SK-N-SH (cell line): ENCODE measurements at regions not wholly inside any gene's neighbourhood (a gene's known extent, or its start where the extent isn't known, plus 50 kb on each side); places are given as distances from the start of the nearest gene placed in this dataset.

Experiments used
- CTCF ChIA-PET: fragments of 300-600, 350-600 bp; formaldehyde crosslinking; extraction: SDS; loops from one replicate; lab custom pipeline; 2021; lab: Yijun Ruan, JAX
- POLR2A ChIA-PET: fragments of 350-600 bp; sonication (Branson Sonifier 250); formaldehyde crosslinking; extraction: SDS; loops from one replicate; lab custom pipeline; 2020; ENCODE audit warnings: antibody characterized with exemption, inconsistent platforms; lab: Yijun Ruan, JAX
- DNase-seq: peaks from one replicate; pipeline ENCODE4 v3.0.0; 2012
- H2AFZ ChIP-seq: fragments of 200-600 bp; sonication (generic); 2 replicates; pipeline ENCODE4 v1.8.1; 2016; ENCODE audit warnings: antibody characterized with exemption, mild to moderate bottlenecking, low read depth
- H3F3A ChIP-seq: fragments of 200-600 bp; sonication (generic); replicated peaks from 2 replicates; pipeline ENCODE3; 2016; ENCODE audit warnings: antibody characterized with exemption, mild to moderate bottlenecking; ENCODE audit not compliant: insufficient read depth
- H3K27ac ChIP-seq, 2 experiments: fragments of 200-500 bp in 1 of 2; fragments of 200-600 bp in 1 of 2; sonication (Bioruptor generic) in 1 of 2; sonication (generic), shearing (Covaris generic) in 1 of 2; 2 replicates each; pipeline versions ENCODE4 v1.5.1 to v1.6.1; 2014 to 2016; ENCODE audit warnings: low read depth in 2 of 2, inconsistent platforms in 1 of 2, low read length in 1 of 2, mild to moderate bottlenecking in 1 of 2, mixed read lengths in 1 of 2
- H3K27me3 ChIP-seq: fragments of 200-600 bp; sonication (generic), shearing (Covaris generic); 2 replicates; pipeline ENCODE4 v1.6.1; 2016; ENCODE audit warnings: mixed run types; ENCODE audit not compliant: insufficient read depth
- H3K36me3 ChIP-seq, 2 experiments: fragments of 200-500 bp in 1 of 2; fragments of 200-600 bp in 1 of 2; sonication (Bioruptor generic) in 1 of 2; sonication (generic) in 1 of 2; replicated peaks in 1 of 2; 2 replicates each; pipeline versions ENCODE3 to v1.5.1; 2014 to 2016; ENCODE audit warnings: low read length in 1 of 2, mild to moderate bottlenecking in 1 of 2; ENCODE audit not compliant: insufficient read depth in 2 of 2, control insufficient read depth in 1 of 2
- H3K4me1 ChIP-seq, 2 experiments: fragments of 200-500 bp in 1 of 2; fragments of 200-600 bp in 1 of 2; sonication (Bioruptor generic) in 1 of 2; sonication (generic), shearing (Covaris generic) in 1 of 2; 2 replicates each; pipeline versions ENCODE4 v1.5.1 to v1.6.1; 2014 to 2016; ENCODE audit warnings: low read depth in 1 of 2, low read length in 1 of 2, mixed run types in 1 of 2; ENCODE audit not compliant: insufficient read depth in 2 of 2, control insufficient read depth in 1 of 2
- H3K4me2 ChIP-seq: fragments of 200-600 bp; sonication (generic), shearing (Covaris generic); 2 replicates; pipeline ENCODE4 v1.6.1; 2017; ENCODE audit warnings: mixed run types
- H3K4me3 ChIP-seq, 2 experiments: fragments of 200-500 bp in 1 of 2; fragments of 200-600 bp in 1 of 2; sonication (Bioruptor generic) in 1 of 2; sonication (generic), shearing (Covaris generic) in 1 of 2; 2 replicates each; pipeline versions ENCODE4 v1.5.1 to v1.8.1; 2014 to 2016; ENCODE audit warnings: low read depth in 2 of 2, inconsistent platforms in 1 of 2, low read length in 1 of 2, mild to moderate bottlenecking in 1 of 2, mixed read lengths in 1 of 2, moderate library complexity in 1 of 2
- H3K79me2 ChIP-seq: fragments of 200-600 bp; sonication (generic); 2 replicates; pipeline ENCODE4 v1.8.1; 2017; ENCODE audit warnings: mild to moderate bottlenecking; ENCODE audit not compliant: insufficient read depth
- H3K9ac ChIP-seq: fragments of 200-600 bp; sonication (generic); 2 replicates; pipeline ENCODE4 v1.6.1; 2017; ENCODE audit warnings: mixed run types
- H3K9me2 ChIP-seq: fragments of 200-600 bp; sonication (generic); 2 replicates; pipeline ENCODE4 v1.6.1; 2017; ENCODE audit warnings: mixed run types
- H3K9me3 ChIP-seq: fragments of 200-600 bp; sonication (generic); 2 replicates; pipeline ENCODE4 v1.6.1; 2017; ENCODE audit warnings: mixed run types, mild to moderate bottlenecking, moderate library complexity
- H4K20me1 ChIP-seq: fragments of 200-600 bp; sonication (generic); 2 replicates; pipeline ENCODE4 v1.6.1; 2017; ENCODE audit warnings: mild to moderate bottlenecking, mixed run types; ENCODE audit not compliant: insufficient read depth
- EP300 ChIP-seq, 2 experiments: IDR thresholded peaks; 2 replicates each; pipeline versions ENCODE4 v1.4.0 to v1.6.1; 2012; ENCODE audit warnings: borderline replicate concordance in 1 of 2, low read depth in 1 of 2, low read length in 1 of 2
- FOSL2 ChIP-seq: IDR thresholded peaks from 2 replicates; pipeline ENCODE4 v1.4.0; 2012; ENCODE audit warnings: low read depth, mild to moderate bottlenecking, moderate library complexity, borderline replicate concordance
- JUND ChIP-seq: IDR thresholded peaks from 2 replicates; pipeline ENCODE4 v1.4.0; 2012
- NFIC ChIP-seq: IDR thresholded peaks from 2 replicates; pipeline ENCODE4 v1.4.0; 2012; ENCODE audit warnings: borderline replicate concordance
- POLR2AphosphoS5 ChIP-seq: IDR thresholded peaks from 2 replicates; pipeline ENCODE4 v1.6.1; 2012; ENCODE audit warnings: low read depth, low read length
- RCOR1 ChIP-seq: fragments of 150-350 bp; IDR thresholded peaks from 2 replicates; pipeline ENCODE4 v1.6.1; 2017; ENCODE audit warnings: antibody characterized with exemption, low read length
- RXRA ChIP-seq: IDR thresholded peaks from 2 replicates; pipeline ENCODE4 v1.4.0; 2012; ENCODE audit warnings: low read depth, mild to moderate bottlenecking, borderline replicate concordance
- TEAD4 ChIP-seq: IDR thresholded peaks from 2 replicates; pipeline ENCODE4 v1.4.0; 2012; ENCODE audit warnings: mild to moderate bottlenecking, borderline replicate concordance; ENCODE audit not compliant: insufficient read depth
- WGBS: methylation state at CpG from one replicate; pipeline ENCODE4 v1.1.6; 2017; ENCODE audit warnings: low lambda C conversion rate; 5-methylcytosine and 5-hydroxymethylcytosine counted together
- TF ChIP-seq, protein P1 (sequence below): fragments of 150-350 bp; IDR thresholded peaks from 2 replicates; pipeline ENCODE4 v1.6.1; 2017; ENCODE audit warnings: antibody characterized with exemption, low read length, low read depth, borderline replicate concordance
- TF ChIP-seq, protein P2 (sequence below): IDR thresholded peaks from 2 replicates; pipeline ENCODE4 v1.4.0; 2012; ENCODE audit warnings: low read depth
- TF ChIP-seq, protein P3 (sequence below): fragments of 200-600 bp; sonication (generic); IDR thresholded peaks from 2 replicates; pipeline ENCODE4 v1.6.1; 2017; ENCODE audit warnings: antibody characterized with exemption, mild to moderate bottlenecking, moderate library complexity
- TF ChIP-seq, protein P4 (sequence below): IDR thresholded peaks from 2 replicates; pipeline ENCODE4; 2012

DNA sequence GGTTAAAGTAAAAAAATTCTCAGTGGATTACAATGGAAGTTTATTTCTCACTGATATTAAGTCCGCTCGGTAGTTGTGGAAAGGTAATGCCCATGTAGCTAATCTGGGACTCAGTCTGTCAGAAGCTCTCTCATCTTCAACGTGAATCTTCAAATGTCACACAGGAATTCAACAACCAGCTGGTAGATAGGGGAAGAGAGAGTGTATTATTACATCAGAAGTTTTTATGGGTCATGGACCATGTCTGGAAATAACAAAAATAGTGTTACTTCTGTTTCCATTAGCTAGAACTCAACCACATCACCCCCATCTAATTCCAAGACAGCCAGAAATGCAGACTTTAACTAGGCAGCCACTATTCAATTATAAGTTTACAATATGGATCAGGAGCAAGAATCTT lies 506.1 kb upstream of the HTR2C start:
- no peaks in the 10 kb centered on the region; the same call in 1 of the 2 replicates for H3K27me3 ChIP-seq
- H3K36me3 ChIP-seq = no peaks in the 10 kb centered on the region
- CTCF ChIA-PET = interaction anchor here (1.0 kb wide), 1 partner anchor 148 kb away, joined by 3 read pairs; no protein-coding TSS in a partner anchor
- no peaks in the 10 kb centered on the region for H3K4me1 ChIP-seq
- no peak overlapping the region for H3K4me3 ChIP-seq
- H3F3A ChIP-seq = no peaks in the 10 kb centered on the region
- WGBS = 49% methylated on average over 3 of the region's 3 CpGs
- no peaks in the 10 kb centered on the region for H3K79me2 ChIP-seq
- H3K9me2 ChIP-seq = no peaks in the 10 kb centered on the region
- H3K9me3 ChIP-seq = no peaks in the 10 kb centered on the region
- no peak overlapping the region for H3K4me2 ChIP-seq
- TF ChIP-seq, protein P1, sequence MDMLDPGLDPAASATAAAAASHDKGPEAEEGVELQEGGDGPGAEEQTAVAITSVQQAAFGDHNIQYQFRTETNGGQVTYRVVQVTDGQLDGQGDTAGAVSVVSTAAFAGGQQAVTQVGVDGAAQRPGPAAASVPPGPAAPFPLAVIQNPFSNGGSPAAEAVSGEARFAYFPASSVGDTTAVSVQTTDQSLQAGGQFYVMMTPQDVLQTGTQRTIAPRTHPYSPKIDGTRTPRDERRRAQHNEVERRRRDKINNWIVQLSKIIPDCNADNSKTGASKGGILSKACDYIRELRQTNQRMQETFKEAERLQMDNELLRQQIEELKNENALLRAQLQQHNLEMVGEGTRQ = no peak
- no peak for TF ChIP-seq JUND
- TF ChIP-seq TEAD4 = no peak
- no peak for TF ChIP-seq POLR2AphosphoS5
- TF ChIP-seq RCOR1 = no peak
- TF ChIP-seq, protein P2, sequence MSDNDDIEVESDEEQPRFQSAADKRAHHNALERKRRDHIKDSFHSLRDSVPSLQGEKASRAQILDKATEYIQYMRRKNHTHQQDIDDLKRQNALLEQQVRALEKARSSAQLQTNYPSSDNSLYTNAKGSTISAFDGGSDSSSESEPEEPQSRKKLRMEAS = no peak
- no peak for TF ChIP-seq FOSL2
- no peak for TF ChIP-seq NFIC
- TF ChIP-seq EP300 (IDR thresholded peaks at IDR 0.05; ENCODE audit: borderline replicate concordance in 1 of 2, low read depth in 1 of 2, low read length in 1 of 2) = no peak
- TF ChIP-seq RXRA = no peak
- no peak for DNase-seq
- no peak overlapping the region for H2AFZ ChIP-seq
- H3K9ac ChIP-seq = no peak overlapping the region
- H4K20me1 ChIP-seq = no peaks in the 10 kb centered on the region
- no peak overlapping the region for H3K27ac ChIP-seq
- POLR2A ChIA-PET = no interaction called here

DNA sequence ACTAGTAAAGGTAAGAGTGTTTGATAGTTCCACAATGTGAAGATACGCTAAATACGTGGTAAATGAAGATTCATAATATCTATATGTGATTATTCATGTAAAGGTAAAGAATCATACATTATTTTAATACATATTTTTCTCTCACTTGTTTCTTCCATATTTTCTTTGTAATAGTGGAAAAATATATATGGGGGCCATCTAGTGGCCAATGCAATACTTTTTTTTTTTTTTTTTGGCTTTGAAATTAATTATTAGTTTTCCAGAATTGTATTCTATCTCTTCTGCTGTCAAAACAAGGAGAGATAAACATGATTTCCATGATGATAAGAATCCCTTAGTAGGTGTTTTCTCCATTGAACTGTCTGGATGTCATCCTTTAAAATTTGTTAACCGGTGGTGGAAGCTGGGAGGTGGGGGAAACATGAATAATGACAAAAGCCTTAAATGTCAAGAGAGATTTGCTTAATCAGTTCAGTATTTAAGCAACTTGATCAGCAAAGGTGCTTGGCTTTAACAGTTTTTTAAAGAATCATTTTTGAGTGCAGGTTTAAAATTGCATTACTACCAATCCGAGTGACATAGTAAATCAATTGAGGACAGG lies 508.7 kb upstream of the HTR2C start:
- ChIA-PET CTCF (interaction anchor here (0.6 kb wide), 1 partner anchor 19 kb away, joined by 3 read pairs; no protein-coding TSS in a partner anchor), POLR2A (no interaction called here)
- TF ChIP-seq, protein P3, sequence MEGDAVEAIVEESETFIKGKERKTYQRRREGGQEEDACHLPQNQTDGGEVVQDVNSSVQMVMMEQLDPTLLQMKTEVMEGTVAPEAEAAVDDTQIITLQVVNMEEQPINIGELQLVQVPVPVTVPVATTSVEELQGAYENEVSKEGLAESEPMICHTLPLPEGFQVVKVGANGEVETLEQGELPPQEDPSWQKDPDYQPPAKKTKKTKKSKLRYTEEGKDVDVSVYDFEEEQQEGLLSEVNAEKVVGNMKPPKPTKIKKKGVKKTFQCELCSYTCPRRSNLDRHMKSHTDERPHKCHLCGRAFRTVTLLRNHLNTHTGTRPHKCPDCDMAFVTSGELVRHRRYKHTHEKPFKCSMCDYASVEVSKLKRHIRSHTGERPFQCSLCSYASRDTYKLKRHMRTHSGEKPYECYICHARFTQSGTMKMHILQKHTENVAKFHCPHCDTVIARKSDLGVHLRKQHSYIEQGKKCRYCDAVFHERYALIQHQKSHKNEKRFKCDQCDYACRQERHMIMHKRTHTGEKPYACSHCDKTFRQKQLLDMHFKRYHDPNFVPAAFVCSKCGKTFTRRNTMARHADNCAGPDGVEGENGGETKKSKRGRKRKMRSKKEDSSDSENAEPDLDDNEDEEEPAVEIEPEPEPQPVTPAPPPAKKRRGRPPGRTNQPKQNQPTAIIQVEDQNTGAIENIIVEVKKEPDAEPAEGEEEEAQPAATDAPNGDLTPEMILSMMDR = peak; percentile 75
- TF ChIP-seq, protein P4, sequence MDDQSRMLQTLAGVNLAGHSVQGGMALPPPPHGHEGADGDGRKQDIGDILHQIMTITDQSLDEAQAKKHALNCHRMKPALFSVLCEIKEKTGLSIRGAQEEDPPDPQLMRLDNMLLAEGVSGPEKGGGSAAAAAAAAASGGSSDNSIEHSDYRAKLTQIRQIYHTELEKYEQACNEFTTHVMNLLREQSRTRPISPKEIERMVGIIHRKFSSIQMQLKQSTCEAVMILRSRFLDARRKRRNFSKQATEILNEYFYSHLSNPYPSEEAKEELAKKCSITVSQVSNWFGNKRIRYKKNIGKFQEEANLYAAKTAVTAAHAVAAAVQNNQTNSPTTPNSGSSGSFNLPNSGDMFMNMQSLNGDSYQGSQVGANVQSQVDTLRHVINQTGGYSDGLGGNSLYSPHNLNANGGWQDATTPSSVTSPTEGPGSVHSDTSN = no peak
- no peak overlapping the region for H3K9ac ChIP-seq
- no peaks in the 10 kb centered on the region for H3K79me2 ChIP-seq
- no peaks in the 10 kb centered on the region for H3K9me2 ChIP-seq
- no peak overlapping the region for H3K27ac ChIP-seq
- no peaks in the 10 kb centered on the region for H3K4me1 ChIP-seq
- H3K36me3 ChIP-seq = no peaks in the 10 kb centered on the region
- no peak overlapping the region for H2AFZ ChIP-seq
- 20% methylated on average over 4 of the region's 4 CpGs for WGBS
- H3K27me3 ChIP-seq = no peaks in the 10 kb centered on the region; the same call in 1 of the 2 replicates
- H3K9me3 ChIP-seq = no peaks in the 10 kb centered on the region
- no peak overlapping the region for H3K4me2 ChIP-seq
- H3K4me3 ChIP-seq = no peak overlapping the region
- no peaks in the 10 kb centered on the region for H3F3A ChIP-seq
- peak; percentile 4 for DNase-seq
- no peaks in the 10 kb centered on the region for H4K20me1 ChIP-seq
